Gastrocnemius medialis (tissue), 4 donors: ENCODE measurements at regions not wholly inside any gene's neighbourhood (a gene's known extent, or its start where the extent isn't known, plus 50 kb on each side); places are given as distances from the start of the nearest gene placed in this dataset.

ENCODE experiments used
- ATAC-seq, 2 donors: fragments of 150-250 bp; one replicate each; pipeline ENCODE4 v1.9.1; 2016
- DNase-seq, 2 donors: peaks; one replicate each; pipeline ENCODE4 v3.0.0-alpha.2; 2019
- H3K27ac ChIP-seq, 4 donors: fragments of 200-600 bp; sonication (generic); 1 replicate in 1 of 4; 2 replicates in 3 of 4; pipeline ENCODE4 v1.5.1; 2016 to 2018; ENCODE audit warnings: mild to moderate bottlenecking in 2 of 4, moderate library complexity in 1 of 4
- H3K27me3 ChIP-seq, 3 donors: fragments of 200-600 bp; sonication (generic) in 2 of 3; 1 replicate in 1 of 3; 2 replicates in 2 of 3; pipeline versions ENCODE4 v1.5.1 to v1.6.0; 2016 to 2019; ENCODE audit warnings: mild to moderate bottlenecking in 1 of 3, moderate library complexity in 1 of 3
- H3K36me3 ChIP-seq, 2 donors: fragments of 200-600 bp; sonication (generic) in 1 of 2; one replicate each; pipeline ENCODE4 v1.5.1; 2017 to 2018
- H3K4me1 ChIP-seq, 2 donors: fragments of 200-600 bp; sonication (generic) in 1 of 2; one replicate each; pipeline ENCODE4 v1.5.1; 2016 to 2017; ENCODE audit warnings: mild to moderate bottlenecking in 2 of 2
- H3K4me3 ChIP-seq, 4 donors: fragments of 200-600 bp; sonication (generic) in 3 of 4; 1 replicate in 1 of 4; 2 replicates in 3 of 4; pipeline ENCODE4 v1.5.1; 2016 to 2019; ENCODE audit warnings: mild to moderate bottlenecking in 2 of 4
- H3K9me3 ChIP-seq, 3 donors: fragments of 200-600 bp; sonication (generic) in 2 of 3; 1 replicate in 1 of 3; 2 replicates in 2 of 3; pipeline ENCODE4 v1.5.1; 2016 to 2019
- POLR2A ChIP-seq, 2 donors: fragments of 450-650 bp; IDR thresholded peaks; one replicate each; pipeline ENCODE4 v1.6.1; 2017; ENCODE audit warnings: antibody characterized with exemption in 2 of 2, mild to moderate bottlenecking in 2 of 2, moderate library complexity in 2 of 2
- in situ Hi-C, 4 donors: fragments of 200-750 bp; cut with MboI; loops; one replicate each; pipeline versions ENCODE4 v1.15.0 to v1.8.0; 2017; ENCODE audit warnings: low sequenced_read_pairs in 4 of 4
- intact Hi-C: fragments of 100-400 bp; cut with DNase I; formaldehyde crosslinking; loops from one replicate; pipeline ENCODE4 v1.15.1; 2023; ENCODE audit warnings: low total_unique reads
- TF ChIP-seq, protein P1 (sequence below), 5 experiments: fragments of 450-650 bp in 3 of 5; fragments of 200-600 bp in 2 of 5; sonication (generic) in 2 of 5; IDR thresholded peaks in 4 of 5; conservative IDR thresholded peaks in 1 of 5; 1 replicate in 4 of 5; 2 replicates in 1 of 5; pipeline ENCODE4 v1.5.1; 2016 to 2019; ENCODE audit warnings: antibody characterized with exemption in 5 of 5, mild to moderate bottlenecking in 3 of 5, moderate library complexity in 3 of 5

DNA sequence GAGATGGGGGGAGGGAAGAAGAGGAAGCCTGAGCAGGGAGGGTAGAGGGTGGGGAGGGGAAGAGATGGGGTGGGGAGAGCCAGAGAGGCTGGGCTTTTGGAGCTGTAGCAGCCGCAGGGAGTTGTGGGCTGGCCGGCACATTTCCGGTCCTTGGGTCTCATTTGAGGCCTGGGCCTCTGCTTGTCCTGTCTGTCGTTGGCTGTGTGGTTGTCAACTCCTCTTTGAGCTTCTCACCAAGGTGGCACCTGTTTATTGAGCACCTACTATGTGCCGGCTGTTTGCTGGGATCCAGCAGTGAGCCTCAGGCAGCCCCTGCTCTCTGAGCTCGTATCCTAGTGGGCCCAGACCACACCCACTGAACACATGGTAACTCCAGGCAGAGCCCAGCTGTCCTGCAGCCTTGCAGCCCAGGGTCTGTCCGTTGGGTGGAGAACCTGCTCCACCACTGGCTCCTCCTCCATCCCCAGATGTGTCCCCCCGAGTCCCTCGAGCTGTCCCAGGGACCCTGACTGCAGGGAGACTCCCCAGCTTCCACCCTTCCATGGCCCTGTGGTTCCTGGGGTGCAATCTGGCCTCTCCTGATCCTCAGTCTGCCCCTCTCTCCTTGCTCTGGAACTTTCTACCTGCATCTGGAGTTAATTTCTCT, 164.9 kb downstream of the IRF8 start:
- ATAC-seq (no peak), DNase-seq (no peak)
- TF ChIP-seq POLR2A (IDR thresholded peaks at IDR 0.05) = no peak
- no peaks in the 10 kb centered on the region for H3K4me1 ChIP-seq
- no peaks in the 10 kb centered on the region for H3K9me3 ChIP-seq
- intact Hi-C loops (no loop called here), in situ Hi-C loops (no loop called here)
- H3K27me3 ChIP-seq = peaks cover 0 to 22% (median 5%) of the 10 kb centered on the region in 3 donors
- no peaks in the 10 kb centered on the region for H3K36me3 ChIP-seq
- no peak overlapping the region for H3K27ac ChIP-seq
- H3K4me3 ChIP-seq = no peak overlapping the region

DNA sequence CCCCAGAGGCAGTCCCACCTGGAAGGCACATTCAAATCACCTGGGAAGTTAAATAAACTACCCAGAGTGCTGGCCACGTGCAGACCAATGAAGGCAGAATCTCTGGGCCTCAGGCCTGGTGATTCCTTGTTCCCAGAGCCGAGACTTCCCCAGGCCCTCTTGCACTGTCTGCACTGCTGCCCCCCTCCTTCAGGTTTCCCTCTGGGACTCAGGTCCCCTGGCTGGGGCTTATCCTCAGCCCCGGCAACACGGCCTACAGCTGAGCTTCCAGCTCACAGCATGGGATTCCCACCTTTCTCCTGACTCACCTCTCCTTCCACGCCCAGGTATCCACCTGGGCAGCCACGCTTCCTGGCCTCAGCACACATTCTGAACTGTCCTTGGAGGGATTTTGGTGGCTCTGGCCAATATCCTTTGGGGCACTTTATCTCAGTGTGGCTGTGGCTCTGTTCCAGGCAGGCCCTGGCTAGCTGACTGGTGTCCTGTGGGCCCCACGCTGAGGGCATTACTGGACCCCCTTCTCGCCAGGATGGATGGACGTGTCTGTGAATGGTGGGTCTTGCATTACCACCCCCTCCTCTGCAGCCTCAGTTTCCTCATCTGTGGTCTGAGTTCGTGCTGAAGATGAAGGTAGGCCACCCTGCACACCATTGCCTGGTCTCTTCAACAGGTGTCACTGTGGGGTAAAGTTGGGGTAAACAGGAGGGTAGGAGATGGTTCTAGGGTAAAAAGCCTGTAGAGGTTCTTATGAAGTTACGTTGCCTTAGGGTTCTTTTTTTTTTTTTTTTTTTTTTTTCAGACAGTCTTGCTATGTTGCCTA, 165.7 kb downstream of the IRF8 start:
- DNase-seq (no peak), ATAC-seq (no peak)
- Histone ChIP-seq H3K36me3 (no peaks in the 10 kb centered on the region), H3K4me3 (no peak overlapping the region), H3K27me3 (peaks cover 0 to 22% (median 6%) of the 10 kb centered on the region in 3 donors), H3K9me3 (no peaks in the 10 kb centered on the region), H3K27ac (no peak overlapping the region), H3K4me1 (no peaks in the 10 kb centered on the region)
- intact Hi-C loops (no loop called here), in situ Hi-C loops (no loop called here)
- TF ChIP-seq, protein P1, sequence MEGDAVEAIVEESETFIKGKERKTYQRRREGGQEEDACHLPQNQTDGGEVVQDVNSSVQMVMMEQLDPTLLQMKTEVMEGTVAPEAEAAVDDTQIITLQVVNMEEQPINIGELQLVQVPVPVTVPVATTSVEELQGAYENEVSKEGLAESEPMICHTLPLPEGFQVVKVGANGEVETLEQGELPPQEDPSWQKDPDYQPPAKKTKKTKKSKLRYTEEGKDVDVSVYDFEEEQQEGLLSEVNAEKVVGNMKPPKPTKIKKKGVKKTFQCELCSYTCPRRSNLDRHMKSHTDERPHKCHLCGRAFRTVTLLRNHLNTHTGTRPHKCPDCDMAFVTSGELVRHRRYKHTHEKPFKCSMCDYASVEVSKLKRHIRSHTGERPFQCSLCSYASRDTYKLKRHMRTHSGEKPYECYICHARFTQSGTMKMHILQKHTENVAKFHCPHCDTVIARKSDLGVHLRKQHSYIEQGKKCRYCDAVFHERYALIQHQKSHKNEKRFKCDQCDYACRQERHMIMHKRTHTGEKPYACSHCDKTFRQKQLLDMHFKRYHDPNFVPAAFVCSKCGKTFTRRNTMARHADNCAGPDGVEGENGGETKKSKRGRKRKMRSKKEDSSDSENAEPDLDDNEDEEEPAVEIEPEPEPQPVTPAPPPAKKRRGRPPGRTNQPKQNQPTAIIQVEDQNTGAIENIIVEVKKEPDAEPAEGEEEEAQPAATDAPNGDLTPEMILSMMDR (IDR thresholded peaks at IDR 0.05 in 4 of 5, conservative IDR thresholded peaks at IDR 0.05 in 1 of 5) = no peak
- no peak for TF ChIP-seq POLR2A (IDR thresholded peaks at IDR 0.05)

DNA sequence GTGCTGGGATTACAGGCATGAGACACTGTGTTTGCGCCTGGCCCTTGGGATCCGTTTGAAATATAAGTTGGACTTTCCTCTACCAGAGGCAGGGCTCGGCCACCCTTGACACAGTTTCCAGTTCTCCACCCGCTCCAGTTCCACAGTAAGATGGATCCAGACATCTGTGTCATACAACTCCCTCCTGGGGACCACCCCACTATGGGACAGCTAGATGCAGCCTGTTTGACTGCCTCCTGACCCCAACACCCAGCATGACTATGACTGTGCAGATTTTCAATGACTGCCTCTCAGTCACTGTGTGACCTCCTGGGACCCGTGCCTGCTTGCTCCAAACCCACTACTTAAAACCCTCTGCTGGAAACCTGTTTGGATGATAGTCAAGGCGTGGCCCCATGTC, 166.7 kb downstream of the IRF8 start:
- intact Hi-C loops (no loop called here), in situ Hi-C loops (no loop called here)
- TF ChIP-seq, protein P1 (IDR thresholded peaks at IDR 0.05 in 4 of 5, conservative IDR thresholded peaks at IDR 0.05 in 1 of 5) = no peak
- no peak for TF ChIP-seq POLR2A (IDR thresholded peaks at IDR 0.05)
- Histone ChIP-seq H3K27ac (no peak overlapping the region), H3K36me3 (no peaks in the 10 kb centered on the region), H3K4me1 (no peaks in the 10 kb centered on the region), H3K27me3 (peaks cover 0 to 20% (median 6%) of the 10 kb centered on the region in 3 donors), H3K4me3 (no peak overlapping the region), H3K9me3 (no peaks in the 10 kb centered on the region)
- no peak for DNase-seq
- ATAC-seq = no peak

DNA sequence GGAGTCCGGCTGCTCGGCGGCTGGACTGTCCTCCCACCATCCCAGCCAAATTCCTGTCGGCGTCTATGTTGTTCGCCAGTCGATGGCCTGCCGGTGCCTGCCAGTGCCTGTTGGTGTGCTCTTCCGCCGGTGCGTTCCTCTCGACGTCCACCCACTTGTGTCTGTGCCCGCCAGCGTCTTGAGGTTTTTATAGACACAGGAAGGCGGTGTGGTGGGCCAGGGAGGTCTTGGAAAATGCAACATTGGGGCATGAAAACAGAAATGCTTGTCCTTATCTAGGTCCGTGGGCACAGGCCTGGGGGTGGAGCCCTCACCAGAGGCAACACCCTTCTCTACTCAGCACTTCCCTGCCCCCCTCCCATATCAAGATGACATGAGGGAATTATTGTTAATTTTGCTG, 167.8 kb downstream of the IRF8 start:
- no peak for TF ChIP-seq POLR2A (IDR thresholded peaks at IDR 0.05)
- TF ChIP-seq, protein P1 (IDR thresholded peaks at IDR 0.05 in 4 of 5, conservative IDR thresholded peaks at IDR 0.05 in 1 of 5) = no peak
- in situ Hi-C loops = no loop called here

DNA sequence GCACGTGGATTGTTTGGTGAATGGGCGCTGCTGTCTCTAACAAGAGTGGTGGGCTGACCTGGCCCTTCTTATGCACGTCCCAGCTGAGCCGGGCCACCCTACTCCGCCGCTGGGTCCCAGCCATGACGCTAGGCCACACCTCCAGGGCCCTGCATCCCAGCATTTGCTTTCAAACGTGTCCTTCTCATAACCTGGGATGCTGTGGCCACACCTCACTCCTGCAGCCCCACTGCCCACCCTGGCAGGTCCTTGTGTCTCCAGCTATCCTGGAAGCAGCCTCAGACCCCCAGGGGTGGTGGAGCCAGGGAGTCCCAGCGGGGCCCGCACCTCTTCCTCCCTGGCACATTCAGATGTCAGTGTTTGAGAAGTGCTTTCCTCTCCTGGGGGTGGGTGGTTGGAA, 168.6 kb downstream of the IRF8 start:
- no peak for DNase-seq
- in situ Hi-C loops = no loop called here
- no peak overlapping the region for H3K27ac ChIP-seq
- TF ChIP-seq, protein P1 (IDR thresholded peaks at IDR 0.05 in 4 of 5, conservative IDR thresholded peaks at IDR 0.05 in 1 of 5) = no peak
- no peak for TF ChIP-seq POLR2A (IDR thresholded peaks at IDR 0.05)
- no peak for ATAC-seq
- no peaks in the 10 kb centered on the region for H3K36me3 ChIP-seq
- H3K27me3 ChIP-seq = peaks cover 0 to 19% (median 6%) of the 10 kb centered on the region in 3 donors
- H3K9me3 ChIP-seq = no peaks in the 10 kb centered on the region
- no peaks in the 10 kb centered on the region for H3K4me1 ChIP-seq
- intact Hi-C loops = no loop called here
- no peak overlapping the region for H3K4me3 ChIP-seq

More for the DNA sequence above, 167.8 kb downstream of the IRF8 start:
- no peak for DNase-seq
- no peak for ATAC-seq
- Histone ChIP-seq H3K27ac (no peak overlapping the region), H3K36me3 (no peaks in the 10 kb centered on the region), H3K4me1 (no peaks in the 10 kb centered on the region), H3K9me3 (no peaks in the 10 kb centered on the region), H3K27me3 (peaks cover 0 to 18% (median 6%) of the 10 kb centered on the region in 3 donors), H3K4me3 (no peak overlapping the region)
- intact Hi-C loops = no loop called here
